Astrocyte (in vitro differentiated cells and primary cell): ENCODE measurements at regions not wholly inside any gene's neighbourhood (a gene's known extent, or its start where the extent isn't known, plus 50 kb on each side); places are given as distances from the start of the nearest gene placed in this dataset.

Source experiments
- DNase-seq: peaks from one replicate; pipeline ENCODE4 v3.0.0-alpha.2; 2010; ENCODE audit warnings: low read depth
- FAIRE-seq: peaks from 2 replicates; lab custom pipeline; 2011; peaks lifted over from hg19 to GRCh38; lab: Jason Lieb, UNC
- H2AFZ ChIP-seq: 2 replicates; pipeline ENCODE4 v1.6.0; 2012; ENCODE audit warnings: low read depth, low read length, inconsistent platforms
- H3K27ac ChIP-seq: 2 replicates; pipeline ENCODE4 v1.5.1; 2011; ENCODE audit warnings: low read depth, low read length, inconsistent platforms
- H3K27me3 ChIP-seq: 2 replicates; pipeline ENCODE4 v1.6.0; 2011; ENCODE audit warnings: low read length, inconsistent platforms; ENCODE audit not compliant: insufficient read depth
- H3K36me3 ChIP-seq: 2 replicates; pipeline ENCODE4 v1.5.1; 2011; ENCODE audit warnings: low read length, inconsistent platforms; ENCODE audit not compliant: insufficient read depth
- H3K4me1 ChIP-seq: 2 replicates; pipeline ENCODE4 v1.5.1; 2011; ENCODE audit warnings: low read length, inconsistent platforms; ENCODE audit not compliant: insufficient read depth
- H3K4me2 ChIP-seq: 2 replicates; pipeline ENCODE4 v1.6.0; 2012; ENCODE audit warnings: low read length, inconsistent platforms
- H3K4me3 ChIP-seq: 2 replicates; pipeline ENCODE4 v1.5.1; 2011; ENCODE audit warnings: low read depth, mild to moderate bottlenecking, low read length, inconsistent platforms; ENCODE audit not compliant: insufficient read depth
- H3K79me2 ChIP-seq: 2 replicates; pipeline ENCODE4 v1.6.0; 2012; ENCODE audit warnings: mild to moderate bottlenecking, low read length, inconsistent platforms; ENCODE audit not compliant: insufficient read depth
- H3K9ac ChIP-seq: 2 replicates; pipeline ENCODE4 v1.6.0; 2012; ENCODE audit warnings: mild to moderate bottlenecking, low read length, inconsistent platforms
- H3K9me3 ChIP-seq: 2 replicates; pipeline ENCODE4 v1.5.1; 2012; ENCODE audit warnings: low read depth, mild to moderate bottlenecking, low read length, inconsistent platforms; ENCODE audit not compliant: insufficient read depth
- H4K20me1 ChIP-seq: 2 replicates; pipeline ENCODE4 v1.6.0; 2012; ENCODE audit warnings: low read length, inconsistent platforms; ENCODE audit not compliant: insufficient read depth
- H3K27ac Mint-ChIP-seq: one replicate; pipeline ENCODE4 v1.8.0; 2021; ENCODE audit warnings: mild to moderate bottlenecking, mixed read lengths; ENCODE audit not compliant: unreplicated experiment
- H3K27me3 Mint-ChIP-seq: one replicate; pipeline ENCODE4 v1.8.0; 2021; ENCODE audit warnings: low read depth, mixed read lengths; ENCODE audit not compliant: unreplicated experiment
- H3K36me3 Mint-ChIP-seq: one replicate; pipeline ENCODE4 v1.8.0; 2021; ENCODE audit warnings: low read depth, mixed read lengths; ENCODE audit not compliant: unreplicated experiment
- H3K4me1 Mint-ChIP-seq: one replicate; pipeline ENCODE4 v1.8.0; 2021; ENCODE audit warnings: low read depth, mixed read lengths; ENCODE audit not compliant: unreplicated experiment
- H3K4me3 Mint-ChIP-seq: one replicate; pipeline ENCODE4 v1.8.0; 2021; ENCODE audit warnings: mild to moderate bottlenecking, moderate library complexity, mixed read lengths; ENCODE audit not compliant: unreplicated experiment
- H3K9me3 Mint-ChIP-seq: one replicate; pipeline ENCODE4 v1.8.0; 2021; ENCODE audit warnings: mild to moderate bottlenecking, mixed read lengths; ENCODE audit not compliant: unreplicated experiment
- EZH2 ChIP-seq: IDR thresholded peaks from 2 replicates; pipeline ENCODE4 v1.6.1; 2012; ENCODE audit warnings: mild to moderate bottlenecking, low read length, inconsistent platforms; ENCODE audit not compliant: insufficient read depth
- TF ChIP-seq, protein P1 (sequence below): IDR thresholded peaks from 2 replicates; pipeline ENCODE4 v1.5.1; 2011; ENCODE audit warnings: low read depth, mild to moderate bottlenecking, inconsistent platforms, low read length, moderate library complexity; ENCODE audit not compliant: insufficient read depth

DNA sequence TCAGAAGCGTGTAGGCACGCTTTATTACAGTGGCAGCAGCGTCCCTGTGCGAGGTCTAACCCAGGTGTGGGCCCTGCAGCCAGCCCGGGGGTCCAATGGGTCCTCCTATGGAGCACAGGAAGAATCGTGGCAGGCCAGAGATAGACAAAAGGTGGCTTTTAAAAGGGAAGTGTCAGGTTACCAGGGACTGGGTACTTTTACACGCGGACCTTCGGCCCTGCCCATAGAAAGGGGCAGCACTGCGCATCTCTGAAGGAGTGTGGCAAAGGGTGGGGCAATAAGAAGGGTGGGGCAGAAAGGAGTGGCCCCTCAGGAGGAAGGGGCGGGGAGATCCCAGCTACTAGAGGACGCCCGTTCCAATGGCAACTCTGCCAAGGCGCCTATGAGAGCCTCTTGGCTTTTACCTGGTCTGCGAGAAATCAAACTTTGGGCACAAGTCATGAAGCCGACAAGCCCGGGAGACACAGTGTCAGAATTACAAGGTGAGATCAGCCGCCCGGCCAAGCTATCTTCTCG lies 1419.8 kb downstream of the UQCRFS1 start:
- H3K36me3 ChIP-seq = peaks cover 5% of the 10 kb centered on the region
- no peak for FAIRE-seq
- H3K79me2 ChIP-seq = peaks cover 73% of the 10 kb centered on the region
- H4K20me1 ChIP-seq = peaks cover 35% of the 10 kb centered on the region
- peak overlapping the region; percentile 89 for H3K9ac ChIP-seq
- H3K4me3 ChIP-seq = peak overlapping the region; percentile 90
- no peak for TF ChIP-seq EZH2
- TF ChIP-seq, protein P1, sequence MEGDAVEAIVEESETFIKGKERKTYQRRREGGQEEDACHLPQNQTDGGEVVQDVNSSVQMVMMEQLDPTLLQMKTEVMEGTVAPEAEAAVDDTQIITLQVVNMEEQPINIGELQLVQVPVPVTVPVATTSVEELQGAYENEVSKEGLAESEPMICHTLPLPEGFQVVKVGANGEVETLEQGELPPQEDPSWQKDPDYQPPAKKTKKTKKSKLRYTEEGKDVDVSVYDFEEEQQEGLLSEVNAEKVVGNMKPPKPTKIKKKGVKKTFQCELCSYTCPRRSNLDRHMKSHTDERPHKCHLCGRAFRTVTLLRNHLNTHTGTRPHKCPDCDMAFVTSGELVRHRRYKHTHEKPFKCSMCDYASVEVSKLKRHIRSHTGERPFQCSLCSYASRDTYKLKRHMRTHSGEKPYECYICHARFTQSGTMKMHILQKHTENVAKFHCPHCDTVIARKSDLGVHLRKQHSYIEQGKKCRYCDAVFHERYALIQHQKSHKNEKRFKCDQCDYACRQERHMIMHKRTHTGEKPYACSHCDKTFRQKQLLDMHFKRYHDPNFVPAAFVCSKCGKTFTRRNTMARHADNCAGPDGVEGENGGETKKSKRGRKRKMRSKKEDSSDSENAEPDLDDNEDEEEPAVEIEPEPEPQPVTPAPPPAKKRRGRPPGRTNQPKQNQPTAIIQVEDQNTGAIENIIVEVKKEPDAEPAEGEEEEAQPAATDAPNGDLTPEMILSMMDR = no peak
- H3K27me3 Mint-ChIP-seq = no peaks in the 10 kb centered on the region
- H3K36me3 Mint-ChIP-seq = peaks cover 5% of the 10 kb centered on the region
- H3K4me1 ChIP-seq = peaks cover 6% of the 10 kb centered on the region
- H3K27ac Mint-ChIP-seq = peak overlapping the region; percentile 94
- H3K9me3 ChIP-seq = no peaks in the 10 kb centered on the region
- H3K27me3 ChIP-seq = no peaks in the 10 kb centered on the region
- H3K27ac ChIP-seq = peak overlapping the region; percentile 74
- peak overlapping the region; percentile 95 for H2AFZ ChIP-seq
- H3K4me3 Mint-ChIP-seq = peak overlapping the region; percentile 98
- H3K9me3 Mint-ChIP-seq = no peaks in the 10 kb centered on the region
- H3K4me2 ChIP-seq = peak overlapping the region; percentile 100
- peak; percentile 75 for DNase-seq
- peaks cover 2% of the 10 kb centered on the region for H3K4me1 Mint-ChIP-seq

GRCh38 chr19:27792576-27793127 lies 1420.3 kb downstream of the UQCRFS1 start:
- no peaks in the 10 kb centered on the region for H3K27me3 ChIP-seq
- Mint-ChIP-seq H3K27ac (peak overlapping the region; percentile 94), H3K36me3 (peaks cover 2% of the 10 kb centered on the region), H3K4me3 (peak overlapping the region; percentile 98), H3K27me3 (no peaks in the 10 kb centered on the region), H3K9me3 (no peaks in the 10 kb centered on the region), H3K4me1 (peaks cover 2% of the 10 kb centered on the region)
- peaks cover 35% of the 10 kb centered on the region for H4K20me1 ChIP-seq
- peaks cover 74% of the 10 kb centered on the region for H3K79me2 ChIP-seq
- DNase-seq (no peak), FAIRE-seq (no peak)
- no peaks in the 10 kb centered on the region for H3K9me3 ChIP-seq
- H3K4me1 ChIP-seq = peaks cover 6% of the 10 kb centered on the region
- peak overlapping the region; percentile 90 for H3K4me3 ChIP-seq
- peak overlapping the region; percentile 100 for H3K4me2 ChIP-seq
- H3K27ac ChIP-seq = peak overlapping the region; percentile 60
- TF ChIP-seq EZH2 = no peak
- TF ChIP-seq, protein P1 = no peak
- H2AFZ ChIP-seq = peak overlapping the region; percentile 95
- no peaks in the 10 kb centered on the region for H3K36me3 ChIP-seq
- H3K9ac ChIP-seq = peak overlapping the region; percentile 89
